ENCODE measurements at regions not wholly inside any gene's neighbourhood (a gene's known extent, or its start where the extent isn't known, plus 50 kb on each side); places are given as distances from the start of the nearest gene placed in this dataset.
A peak's percentile ranks its signal among the peaks of the same experiment; 100 is the strongest.

DNA sequence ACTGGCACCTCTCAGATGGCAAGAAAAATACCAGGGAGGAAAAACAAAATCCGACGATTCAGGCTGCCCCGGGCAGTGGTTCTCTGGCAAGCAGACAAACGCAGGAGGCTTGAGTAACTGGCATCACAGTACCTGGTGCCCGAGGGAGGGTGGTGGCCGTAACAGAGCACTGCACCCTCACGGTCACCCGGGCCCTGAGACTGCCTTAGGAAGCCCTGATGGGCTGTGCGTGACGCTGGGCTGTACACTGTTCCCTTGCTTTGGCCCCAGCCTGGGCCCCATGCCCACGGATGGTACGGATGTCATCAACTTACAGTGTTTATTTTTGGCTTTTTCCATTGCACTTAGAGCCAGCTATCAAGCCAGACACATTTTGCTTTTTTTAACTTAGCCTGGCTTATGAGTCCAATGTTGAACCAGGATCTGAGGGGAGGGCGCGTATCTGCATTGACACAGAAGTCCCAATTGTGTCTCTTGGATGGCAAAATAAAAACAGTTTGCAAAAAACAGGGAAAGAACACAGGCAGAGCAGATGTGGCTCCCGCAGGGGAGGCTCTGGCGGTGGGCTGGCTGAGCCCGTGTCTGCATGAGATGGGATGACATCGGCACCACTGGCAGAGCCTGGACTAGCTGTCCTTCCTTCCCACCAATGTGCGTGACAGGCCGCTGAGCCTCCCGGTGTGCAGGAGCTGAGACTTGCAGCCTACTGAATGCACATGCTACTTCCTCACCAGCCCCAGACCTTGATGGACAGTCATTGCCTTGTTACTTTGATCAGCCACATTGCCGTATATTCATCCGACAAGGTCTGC lies 287.7 kb downstream of the FOXL1 start:
- TF ChIP-seq SP1 (IDR thresholded peaks at IDR 0.05) (peak; percentile 24), YY1 (IDR thresholded peaks at IDR 0.05) (no peak)
- Histone ChIP-seq H3K4me3 (ENCODE audit: low read depth in 1 of 3, low read length in 3 of 3) (no peak overlapping the region), H3K9me3 (ENCODE audit: control insufficient read depth in 4 of 4, low read length in 3 of 4) (peaks cover 0 to 9% (median 4%) of the 10 kb centered on the region in 4 donors), H3K27me3 (ENCODE audit: control insufficient read depth in 4 of 4, insufficient read depth in 4 of 4, low read length in 3 of 4) (no peaks in the 10 kb centered on the region), H3K36me3 (ENCODE audit: control insufficient read depth in 4 of 4, insufficient read depth in 3 of 4, low read depth in 1 of 4, low read length in 3 of 4) (no peaks in the 10 kb centered on the region), H3K27ac (ENCODE audit: low read depth in 1 of 2, low read length in 2 of 2) (no peak overlapping the region), H3K4me1 (ENCODE audit: control insufficient read depth in 4 of 4, insufficient read depth in 4 of 4, low read length in 3 of 4) (no peaks in the 10 kb centered on the region), H3K9ac (ENCODE audit: low read depth in 1 of 2, low read length in 2 of 2) (no peak overlapping the region)
- 74% methylated on average over 23 of the region's 23 CpGs for WGBS
- DNase-seq (ENCODE audit: low spot score): no peak

GRCh38 chr16:86866986-86867722 lies 288.8 kb downstream of the FOXL1 start:
- no peak for TF ChIP-seq EGR1 (IDR thresholded peaks at IDR 0.05; ENCODE audit: low read depth in 2 of 2)
- TF ChIP-seq SP1 (IDR thresholded peaks at IDR 0.05): no peak
- no peak for TF ChIP-seq ZBTB33 (IDR thresholded peaks at IDR 0.05)
- TF ChIP-seq, protein P1, sequence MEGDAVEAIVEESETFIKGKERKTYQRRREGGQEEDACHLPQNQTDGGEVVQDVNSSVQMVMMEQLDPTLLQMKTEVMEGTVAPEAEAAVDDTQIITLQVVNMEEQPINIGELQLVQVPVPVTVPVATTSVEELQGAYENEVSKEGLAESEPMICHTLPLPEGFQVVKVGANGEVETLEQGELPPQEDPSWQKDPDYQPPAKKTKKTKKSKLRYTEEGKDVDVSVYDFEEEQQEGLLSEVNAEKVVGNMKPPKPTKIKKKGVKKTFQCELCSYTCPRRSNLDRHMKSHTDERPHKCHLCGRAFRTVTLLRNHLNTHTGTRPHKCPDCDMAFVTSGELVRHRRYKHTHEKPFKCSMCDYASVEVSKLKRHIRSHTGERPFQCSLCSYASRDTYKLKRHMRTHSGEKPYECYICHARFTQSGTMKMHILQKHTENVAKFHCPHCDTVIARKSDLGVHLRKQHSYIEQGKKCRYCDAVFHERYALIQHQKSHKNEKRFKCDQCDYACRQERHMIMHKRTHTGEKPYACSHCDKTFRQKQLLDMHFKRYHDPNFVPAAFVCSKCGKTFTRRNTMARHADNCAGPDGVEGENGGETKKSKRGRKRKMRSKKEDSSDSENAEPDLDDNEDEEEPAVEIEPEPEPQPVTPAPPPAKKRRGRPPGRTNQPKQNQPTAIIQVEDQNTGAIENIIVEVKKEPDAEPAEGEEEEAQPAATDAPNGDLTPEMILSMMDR (IDR thresholded peaks at IDR 0.05; ENCODE audit: low read depth, low read length, missing input control): no peak
- TF ChIP-seq RXRA (IDR thresholded peaks at IDR 0.05): no peak
- TF ChIP-seq FOXA1 (IDR thresholded peaks at IDR 0.05): no peak
- no peak for TF ChIP-seq REST (IDR thresholded peaks at IDR 0.05)
- no peak for TF ChIP-seq NR2F2 (IDR thresholded peaks at IDR 0.05)
- TF ChIP-seq YY1 (IDR thresholded peaks at IDR 0.05): no peak
- TF ChIP-seq MAX (IDR thresholded peaks at IDR 0.05): no peak
- 89% methylated on average over 6 of the region's 6 CpGs for WGBS
- Histone ChIP-seq H3K4me3 (ENCODE audit: low read depth in 1 of 3, low read length in 3 of 3) (no peak overlapping the region), H3K9ac (ENCODE audit: low read depth in 1 of 2, low read length in 2 of 2) (no peak overlapping the region), H3K4me1 (ENCODE audit: control insufficient read depth in 4 of 4, insufficient read depth in 4 of 4, low read length in 3 of 4) (no peaks in the 10 kb centered on the region), H3K27me3 (ENCODE audit: control insufficient read depth in 4 of 4, insufficient read depth in 4 of 4, low read length in 3 of 4) (no peaks in the 10 kb centered on the region), H3K9me3 (ENCODE audit: control insufficient read depth in 4 of 4, low read length in 3 of 4) (peaks cover 0 to 9% (median 4%) of the 10 kb centered on the region in 4 donors), H3K27ac (ENCODE audit: low read depth in 1 of 2, low read length in 2 of 2) (no peak overlapping the region), H3K36me3 (ENCODE audit: control insufficient read depth in 4 of 4, insufficient read depth in 3 of 4, low read depth in 1 of 4, low read length in 3 of 4) (no peaks in the 10 kb centered on the region)
- DNase-seq (ENCODE audit: low spot score): no peak

Data from liver (tissue), 8 donors.